Immature natural killer cell (primary cell): ENCODE measurements at regions not wholly inside any gene's neighbourhood (a gene's known extent, or its start where the extent isn't known, plus 50 kb on each side); places are given as distances from the start of the nearest gene placed in this dataset.

Experiments used
- DNase-seq, 3 donors: peaks; one replicate each; pipeline ENCODE4 v3.0.0; 2022; ENCODE audit warnings: mixed read lengths in 1 of 3
- H3K27ac Mint-ChIP-seq, 6 donors: one replicate each; pipeline ENCODE4 v1.8.0; 2020; ENCODE audit warnings: mixed read lengths in 6 of 6, mild to moderate bottlenecking in 5 of 6, inconsistent platforms in 4 of 6, moderate library complexity in 3 of 6
- H3K27me3 Mint-ChIP-seq, 3 donors: one replicate each; pipeline ENCODE4 v1.8.0; 2020 to 2021; ENCODE audit warnings: low read depth in 3 of 3, mild to moderate bottlenecking in 3 of 3, mixed read lengths in 3 of 3, moderate library complexity in 3 of 3, inconsistent platforms in 1 of 3
- H3K36me3 Mint-ChIP-seq, 3 donors: one replicate each; pipeline ENCODE4 v1.8.0; 2020; ENCODE audit warnings: mixed read lengths in 3 of 3, inconsistent platforms in 2 of 3, mild to moderate bottlenecking in 2 of 3
- H3K4me1 Mint-ChIP-seq, 2 donors: one replicate each; pipeline ENCODE4 v1.8.0; 2020; ENCODE audit warnings: inconsistent platforms in 2 of 2, mild to moderate bottlenecking in 2 of 2, mixed read lengths in 2 of 2, moderate library complexity in 1 of 2
- H3K4me3 Mint-ChIP-seq, 5 donors: one replicate each; pipeline ENCODE4 v1.8.0; 2020; ENCODE audit warnings: mild to moderate bottlenecking in 5 of 5, mixed read lengths in 5 of 5, inconsistent platforms in 3 of 5, moderate library complexity in 3 of 5
- H3K9me3 Mint-ChIP-seq, 6 donors: one replicate each; pipeline ENCODE4 v1.8.0; 2020; ENCODE audit warnings: mild to moderate bottlenecking in 6 of 6, mixed read lengths in 6 of 6, inconsistent platforms in 4 of 6, moderate library complexity in 3 of 6

GRCh38 chr1:98107256-98107655 lies 186.4 kb upstream of the DPYD start:
- Mint-ChIP-seq H3K27me3 (peaks cover 0 to 9% (median 4%) of the 10 kb centered on the region in 3 donors), H3K4me1 (peaks cover 15 to 25% of the 10 kb centered on the region in 2 donors), H3K4me3 (no peak overlapping the region), H3K9me3 (peaks cover 5 to 28% (median 23%) of the 10 kb centered on the region in 6 donors), H3K27ac (no peak overlapping the region), H3K36me3 (peaks cover 7 to 19% (median 15%) of the 10 kb centered on the region in 3 donors)
- DNase-seq = no peak

- no peak for DNase-seq
- Mint-ChIP-seq H3K36me3 (peaks cover 7 to 19% (median 15%) of the 10 kb centered on the region in 3 donors), H3K27me3 (peaks cover 0 to 7% (median 6%) of the 10 kb centered on the region in 3 donors), H3K27ac (no peak overlapping the region), H3K9me3 (peaks cover 5 to 28% (median 23%) of the 10 kb centered on the region in 6 donors), H3K4me1 (peaks cover 7 to 11% of the 10 kb centered on the region in 2 donors), H3K4me3 (no peak overlapping the region)
These were observed 183.5 kb upstream of the DPYD start for GRCh38 chr1:98104289-98104688.

- Mint-ChIP-seq H3K27ac (no peak overlapping the region), H3K9me3 (peaks cover 5 to 28% (median 23%) of the 10 kb centered on the region in 6 donors)
These were observed 182.9 kb upstream of the DPYD start for GRCh38 chr1:98103617-98104285.

GRCh38 chr1:98102345-98103030 lies 181.7 kb upstream of the DPYD start:
- H3K27ac Mint-ChIP-seq = no peak overlapping the region
- H3K36me3 Mint-ChIP-seq = peaks cover 4 to 10% (median 7%) of the 10 kb centered on the region in 3 donors
- H3K4me1 Mint-ChIP-seq = no peaks in the 10 kb centered on the region
- DNase-seq = no peak
- H3K27me3 Mint-ChIP-seq = peaks cover 0 to 5% (median 3%) of the 10 kb centered on the region in 3 donors
- H3K9me3 Mint-ChIP-seq = peaks cover 3 to 17% (median 14%) of the 10 kb centered on the region in 6 donors
- H3K4me3 Mint-ChIP-seq = no peak overlapping the region

More at GRCh38 chr1:98103617-98104285, 182.9 kb upstream of the DPYD start:
- peaks cover 0 to 7% (median 6%) of the 10 kb centered on the region in 3 donors for H3K27me3 Mint-ChIP-seq
- no peak for DNase-seq
- peaks cover 7 to 19% (median 15%) of the 10 kb centered on the region in 3 donors for H3K36me3 Mint-ChIP-seq
- H3K4me1 Mint-ChIP-seq = peaks cover 7 to 11% of the 10 kb centered on the region in 2 donors
- H3K4me3 Mint-ChIP-seq = no peak overlapping the region

GRCh38 chr1:98101364-98101763 lies 180.5 kb upstream of the DPYD start:
- Mint-ChIP-seq H3K27ac (no peak overlapping the region), H3K4me1 (no peaks in the 10 kb centered on the region), H3K36me3 (peaks cover 0 to 6% (median 6%) of the 10 kb centered on the region in 3 donors), H3K4me3 (no peak overlapping the region), H3K27me3 (peaks cover 0 to 5% (median 2%) of the 10 kb centered on the region in 3 donors), H3K9me3 (peaks cover 3 to 6% (median 5%) of the 10 kb centered on the region in 6 donors)
- no peak for DNase-seq

- H3K27ac Mint-ChIP-seq = no peak overlapping the region
- peaks cover 0 to 3% (median 0%) of the 10 kb centered on the region in 6 donors for H3K9me3 Mint-ChIP-seq
- H3K27me3 Mint-ChIP-seq = peaks cover 0 to 10% (median 1%) of the 10 kb centered on the region in 3 donors
- no peaks in the 10 kb centered on the region for H3K4me1 Mint-ChIP-seq
- no peaks in the 10 kb centered on the region for H3K36me3 Mint-ChIP-seq
- no peak overlapping the region for H3K4me3 Mint-ChIP-seq
- no peak for DNase-seq
These were observed 178.7 kb upstream of the DPYD start for GRCh38 chr1:98099501-98099900.

- Mint-ChIP-seq H3K36me3 (no peaks in the 10 kb centered on the region), H3K27ac (no peak overlapping the region), H3K27me3 (peaks cover 0 to 6% (median 1%) of the 10 kb centered on the region in 3 donors), H3K4me3 (no peak overlapping the region), H3K4me1 (no peaks in the 10 kb centered on the region), H3K9me3 (peaks cover 0 to 3% (median 0%) of the 10 kb centered on the region in 6 donors)
- no peak for DNase-seq
These were observed 177.6 kb upstream of the DPYD start for GRCh38 chr1:98098473-98098872.

GRCh38 chr1:98090351-98090750 lies 169.5 kb upstream of the DPYD start:
- H3K9me3 Mint-ChIP-seq = no peaks in the 10 kb centered on the region
- peaks cover 2 to 8% (median 3%) of the 10 kb centered on the region in 3 donors for H3K27me3 Mint-ChIP-seq
- no peak for DNase-seq
- no peaks in the 10 kb centered on the region for H3K36me3 Mint-ChIP-seq
- H3K27ac Mint-ChIP-seq = no peak overlapping the region
- no peak overlapping the region for H3K4me3 Mint-ChIP-seq
- no peaks in the 10 kb centered on the region for H3K4me1 Mint-ChIP-seq

- Mint-ChIP-seq H3K36me3 (peaks cover 0 to 5% (median 0%) of the 10 kb centered on the region in 3 donors), H3K9me3 (no peaks in the 10 kb centered on the region), H3K4me3 (no peak overlapping the region), H3K27ac (no peak overlapping the region), H3K4me1 (no peaks in the 10 kb centered on the region), H3K27me3 (peaks cover 2 to 9% (median 3%) of the 10 kb centered on the region in 3 donors)
- no peak for DNase-seq
These were observed 167.5 kb upstream of the DPYD start for GRCh38 chr1:98088381-98088780.

GRCh38 chr1:98086796-98087441 lies 166.1 kb upstream of the DPYD start:
- Mint-ChIP-seq H3K27ac (no peak overlapping the region), H3K4me1 (no peaks in the 10 kb centered on the region), H3K36me3 (peaks cover 0 to 5% (median 0%) of the 10 kb centered on the region in 3 donors), H3K4me3 (no peak overlapping the region), H3K9me3 (no peaks in the 10 kb centered on the region), H3K27me3 (peaks cover 2 to 7% (median 3%) of the 10 kb centered on the region in 3 donors)
- no peak for DNase-seq

- no peak overlapping the region for H3K27ac Mint-ChIP-seq
- H3K27me3 Mint-ChIP-seq = peaks cover 2 to 7% (median 3%) of the 10 kb centered on the region in 3 donors
- no peaks in the 10 kb centered on the region for H3K9me3 Mint-ChIP-seq
- DNase-seq = no peak
- no peaks in the 10 kb centered on the region for H3K4me1 Mint-ChIP-seq
- no peak overlapping the region for H3K4me3 Mint-ChIP-seq
- peaks cover 0 to 5% (median 0%) of the 10 kb centered on the region in 3 donors for H3K36me3 Mint-ChIP-seq
These were observed 165.3 kb upstream of the DPYD start for GRCh38 chr1:98086156-98086555.

- Mint-ChIP-seq H3K36me3 (peaks cover 0 to 5% (median 0%) of the 10 kb centered on the region in 3 donors), H3K27ac (no peak overlapping the region), H3K9me3 (no peaks in the 10 kb centered on the region), H3K4me3 (no peak overlapping the region), H3K4me1 (no peaks in the 10 kb centered on the region), H3K27me3 (peaks cover 2 to 4% (median 3%) of the 10 kb centered on the region in 3 donors)
- DNase-seq = no peak
These were observed 163.4 kb upstream of the DPYD start for GRCh38 chr1:98084188-98084587.

- no peak for DNase-seq
- peaks cover 0 to 2% of the 10 kb centered on the region in 2 donors for H3K4me1 Mint-ChIP-seq
- no peak overlapping the region for H3K27ac Mint-ChIP-seq
- H3K4me3 Mint-ChIP-seq = no peak overlapping the region
- H3K27me3 Mint-ChIP-seq = peaks cover 2 to 4% (median 3%) of the 10 kb centered on the region in 3 donors
- H3K9me3 Mint-ChIP-seq = no peaks in the 10 kb centered on the region
- H3K36me3 Mint-ChIP-seq = peaks cover 0 to 5% (median 0%) of the 10 kb centered on the region in 3 donors
These were observed 161.1 kb upstream of the DPYD start for GRCh38 chr1:98081944-98082343.

- DNase-seq = no peak
- Mint-ChIP-seq H3K36me3 (no peaks in the 10 kb centered on the region), H3K9me3 (no peaks in the 10 kb centered on the region), H3K4me3 (no peak overlapping the region), H3K27ac (no peak overlapping the region), H3K4me1 (peaks cover 2 to 6% of the 10 kb centered on the region in 2 donors), H3K27me3 (peaks cover 0 to 3% (median 0%) of the 10 kb centered on the region in 3 donors)
These were observed 157.8 kb upstream of the DPYD start for GRCh38 chr1:98078596-98078995.
